ENCODE measurements at regions not wholly inside any gene's neighbourhood (a gene's known extent, or its start where the extent isn't known, plus 50 kb on each side); places are given as distances from the start of the nearest gene placed in this dataset.

- H3K9me1 ChIP-seq (ENCODE audit: control insufficient read depth, insufficient read depth, low read length): no peaks in the 10 kb centered on the region
- no peak overlapping the region for H3K27ac ChIP-seq (ENCODE audit: extremely low read depth, low read depth, low read length)
- FAIRE-seq (no peak), DNase-seq (ENCODE audit: extremely low read depth in 1 of 4, low spot score in 3 of 4) (no peak), ATAC-seq (no peak)
- BruUV-seq (replicated peaks): no TSS peak
- TF ChIP-seq, protein P1, sequence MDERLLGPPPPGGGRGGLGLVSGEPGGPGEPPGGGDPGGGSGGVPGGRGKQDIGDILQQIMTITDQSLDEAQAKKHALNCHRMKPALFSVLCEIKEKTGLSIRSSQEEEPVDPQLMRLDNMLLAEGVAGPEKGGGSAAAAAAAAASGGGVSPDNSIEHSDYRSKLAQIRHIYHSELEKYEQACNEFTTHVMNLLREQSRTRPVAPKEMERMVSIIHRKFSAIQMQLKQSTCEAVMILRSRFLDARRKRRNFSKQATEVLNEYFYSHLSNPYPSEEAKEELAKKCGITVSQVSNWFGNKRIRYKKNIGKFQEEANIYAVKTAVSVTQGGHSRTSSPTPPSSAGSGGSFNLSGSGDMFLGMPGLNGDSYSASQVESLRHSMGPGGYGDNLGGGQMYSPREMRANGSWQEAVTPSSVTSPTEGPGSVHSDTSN (CRISPR knock-in tag; IDR thresholded peaks at IDR 0.05; ENCODE audit: low read depth): no peak
- TF ChIP-seq, protein P1 (tag; conservative IDR thresholded peaks at IDR 0.05; ENCODE audit: low read depth): no peak
- TF ChIP-seq SUPT5H (IDR thresholded peaks at IDR 0.05): no peak
- H3K4me1 ChIP-seq (replicated peaks in 1 of 2; ENCODE audit: control insufficient read depth in 2 of 2, insufficient read depth in 2 of 2, low read length in 2 of 2): no peaks in the 10 kb centered on the region
- H3K79me2 ChIP-seq (ENCODE audit: control insufficient read depth, insufficient read depth, low read length): no peaks in the 10 kb centered on the region
- H3K9me3 ChIP-seq (replicated peaks; ENCODE audit: control insufficient read depth, insufficient read depth, low read depth, low read length): no peaks in the 10 kb centered on the region
- CTCF ChIA-PET (ENCODE audit: low intra/inter-chr PET ratio): no interaction called here
- WGBS (ENCODE audit: insufficient coverage, low coverage, missing lambda C conversion rate): 0% methylated on average over 2 of the region's 2 CpGs
- H4K20me1 ChIP-seq (replicated peaks; ENCODE audit: control insufficient read depth, insufficient read depth, low read length): no peaks in the 10 kb centered on the region
- H3K9ac ChIP-seq (ENCODE audit: insufficient read depth in 1 of 2, low read depth in 2 of 2, low read length in 2 of 2): no peak overlapping the region
- H3K4me2 ChIP-seq (ENCODE audit: insufficient read depth, low read length): no peak overlapping the region
- H2AFZ ChIP-seq (ENCODE audit: low read depth, low read length): no peak overlapping the region
- in situ Hi-C loops (cut with MboI): no loop called here
- intact Hi-C loops (cut with micrococcal nuclease): no loop called here
- H3K27me3 ChIP-seq (ENCODE audit: control insufficient read depth in 2 of 2, insufficient read depth in 2 of 2, low read length in 2 of 2): no peaks in the 10 kb centered on the region
- H3K4me3 ChIP-seq: no peak overlapping the region
- no peaks in the 10 kb centered on the region for H3K36me3 ChIP-seq (ENCODE audit: control insufficient read depth, insufficient read depth, low read length)
- POLR2A ChIA-PET: no interaction called here
Observed at GRCh38 chr1:219010720-219011119, 163.0 kb upstream of the LYPLAL1 start.

DNA sequence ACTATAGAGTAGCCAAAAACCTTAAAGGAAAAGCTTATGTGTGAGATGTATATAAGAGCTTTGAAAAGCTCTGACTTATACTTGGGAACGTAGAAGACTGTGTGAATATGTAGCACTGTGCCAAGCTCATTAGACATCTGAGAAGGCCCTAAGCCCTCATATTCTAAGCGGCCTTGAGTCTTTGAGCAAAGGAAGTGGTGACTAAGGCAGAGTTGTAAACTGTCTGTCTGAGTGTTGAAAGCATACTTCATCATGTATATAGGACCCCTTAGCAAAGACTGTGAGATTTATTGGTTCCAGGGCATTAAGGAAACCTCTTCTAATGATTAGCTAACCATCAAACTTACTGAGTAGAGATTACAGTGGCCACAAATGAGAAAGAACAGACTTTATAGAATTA is 153.3 kb upstream of the LYPLAL1 start:
- Histone ChIP-seq H3K4me1 (replicated peaks in 1 of 2; ENCODE audit: control insufficient read depth in 2 of 2, insufficient read depth in 2 of 2, low read length in 2 of 2) (no peaks in the 10 kb centered on the region), H3K79me2 (ENCODE audit: control insufficient read depth, insufficient read depth, low read length) (no peaks in the 10 kb centered on the region), H3K4me2 (ENCODE audit: insufficient read depth, low read length) (no peak overlapping the region), H3K9ac (ENCODE audit: insufficient read depth in 1 of 2, low read depth in 2 of 2, low read length in 2 of 2) (no peak overlapping the region), H2AFZ (ENCODE audit: low read depth, low read length) (no peak overlapping the region), H3K27me3 (ENCODE audit: control insufficient read depth in 2 of 2, insufficient read depth in 2 of 2, low read length in 2 of 2) (no peaks in the 10 kb centered on the region), H3K9me3 (replicated peaks; ENCODE audit: control insufficient read depth, insufficient read depth, low read depth, low read length) (no peaks in the 10 kb centered on the region), H3K27ac (ENCODE audit: extremely low read depth, low read depth, low read length) (no peak overlapping the region), H3K9me1 (ENCODE audit: control insufficient read depth, insufficient read depth, low read length) (no peaks in the 10 kb centered on the region), H4K20me1 (replicated peaks; ENCODE audit: control insufficient read depth, insufficient read depth, low read length) (no peaks in the 10 kb centered on the region), H3K4me3 (no peak overlapping the region), H3K36me3 (ENCODE audit: control insufficient read depth, insufficient read depth, low read length) (no peaks in the 10 kb centered on the region)
- WGBS (ENCODE audit: insufficient coverage, low coverage, missing lambda C conversion rate): 4% methylated on average over 2 of the region's 2 CpGs
- ATAC-seq (no peak), FAIRE-seq (no peak), DNase-seq (ENCODE audit: extremely low read depth in 1 of 4, low spot score in 3 of 4) (no peak)
- BruUV-seq (replicated peaks): no TSS peak
- TF ChIP-seq HIVEP1 (CRISPR knock-in tag; IDR thresholded peaks at IDR 0.05) (no peak), SMARCA5 (IDR thresholded peaks at IDR 0.05) (no peak), HMGN3 (IDR thresholded peaks at IDR 0.05; ENCODE audit: borderline replicate concordance, extremely low read depth, insufficient read length, low read depth, low read length) (no peak)
- TF ChIP-seq, protein P2, sequence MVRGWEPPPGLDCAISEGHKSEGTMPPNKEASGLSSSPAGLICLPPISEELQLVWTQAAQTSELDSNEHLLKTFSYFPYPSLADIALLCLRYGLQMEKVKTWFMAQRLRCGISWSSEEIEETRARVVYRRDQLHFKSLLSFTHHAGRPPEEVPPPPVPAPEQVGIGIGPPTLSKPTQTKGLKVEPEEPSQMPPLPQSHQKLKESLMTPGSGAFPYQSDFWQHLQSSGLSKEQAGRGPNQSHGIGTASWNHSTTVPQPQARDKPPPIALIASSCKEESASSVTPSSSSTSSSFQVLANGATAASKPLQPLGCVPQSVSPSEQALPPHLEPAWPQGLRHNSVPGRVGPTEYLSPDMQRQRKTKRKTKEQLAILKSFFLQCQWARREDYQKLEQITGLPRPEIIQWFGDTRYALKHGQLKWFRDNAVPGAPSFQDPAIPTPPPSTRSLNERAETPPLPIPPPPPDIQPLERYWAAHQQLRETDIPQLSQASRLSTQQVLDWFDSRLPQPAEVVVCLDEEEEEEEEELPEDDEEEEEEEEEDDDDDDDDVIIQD (CRISPR knock-in tag; IDR thresholded peaks at IDR 0.05): no peak
- intact Hi-C loops (cut with micrococcal nuclease) (no loop called here), in situ Hi-C loops (cut with MboI) (no loop called here)
- POLR2A ChIA-PET: interaction anchor here (1.0 kb wide), 1 partner anchor 29 kb away, joined by 3 read pairs; no protein-coding TSS in a partner anchor
- CTCF ChIA-PET (ENCODE audit: low intra/inter-chr PET ratio): no interaction called here
